Mesenchymal stem cell (in vitro differentiated cells and primary cell): ENCODE measurements at regions not wholly inside any gene's neighbourhood (a gene's known extent, or its start where the extent isn't known, plus 50 kb on each side); places are given as distances from the start of the nearest gene placed in this dataset.

Experiments
- DNase-seq: peaks from one replicate; pipeline ENCODE4 v3.0.0-alpha.2; 2013
- H2AFZ ChIP-seq: one replicate; pipeline ENCODE4 v1.6.1; 2013; ENCODE audit warnings: low read depth, mild to moderate bottlenecking, control low read depth, inconsistent platforms, low read length, moderate library complexity
- H2AK5ac ChIP-seq: 2 replicates; pipeline ENCODE4 v1.6.1; 2013; ENCODE audit warnings: low read length, moderate library complexity, mild to moderate bottlenecking, inconsistent platforms; ENCODE audit not compliant: severe bottlenecking
- H2BK120ac ChIP-seq: one replicate; pipeline ENCODE4 v1.6.1; 2013; ENCODE audit warnings: low read depth, mild to moderate bottlenecking, inconsistent platforms, low read length, moderate library complexity
- H2BK12ac ChIP-seq, 2 experiments: one replicate each; pipeline ENCODE4 v1.6.1; 2013; ENCODE audit warnings: inconsistent platforms in 2 of 2, low read length in 2 of 2, mild to moderate bottlenecking in 2 of 2, moderate library complexity in 2 of 2, control low read depth in 1 of 2
- H2BK15ac ChIP-seq: one replicate; pipeline ENCODE4 v1.6.1; 2013; ENCODE audit warnings: mild to moderate bottlenecking, low read depth, inconsistent platforms; ENCODE audit not compliant: poor library complexity, severe bottlenecking
- H2BK5ac ChIP-seq: 2 replicates; pipeline ENCODE4 v1.6.1; 2013; ENCODE audit warnings: low read depth, mild to moderate bottlenecking, low read length, control low read depth, inconsistent platforms; ENCODE audit not compliant: poor library complexity, severe bottlenecking
- H3K14ac ChIP-seq, 2 experiments: one replicate each; pipeline ENCODE4 v1.6.1; 2013; ENCODE audit warnings: inconsistent platforms in 2 of 2, low read length in 2 of 2, control low read depth in 1 of 2, mild to moderate bottlenecking in 1 of 2, moderate library complexity in 1 of 2
- H3K18ac ChIP-seq, 2 experiments: one replicate each; pipeline ENCODE4 v1.6.1; 2013; ENCODE audit warnings: inconsistent platforms in 2 of 2, low read length in 2 of 2, control low read depth in 1 of 2, low read depth in 1 of 2, mild to moderate bottlenecking in 1 of 2
- H3K23ac ChIP-seq, 2 experiments: one replicate each; pipeline ENCODE4 v1.6.1; 2013; ENCODE audit warnings: inconsistent platforms in 2 of 2, low read length in 2 of 2, mild to moderate bottlenecking in 2 of 2, moderate library complexity in 2 of 2, control low read depth in 1 of 2
- H3K27ac ChIP-seq: 2 replicates; pipeline ENCODE4 v1.5.1; 2013; ENCODE audit warnings: mild to moderate bottlenecking, moderate library complexity, low read length, control low read depth, inconsistent platforms; ENCODE audit not compliant: poor library complexity, severe bottlenecking
- H3K27me3 ChIP-seq, 2 experiments: 2 replicates each; pipeline versions ENCODE4 v1.6.1 to v1.7.0; 2013; ENCODE audit warnings: low read length in 2 of 2, mild to moderate bottlenecking in 2 of 2, moderate library complexity in 2 of 2, control low read depth in 1 of 2, inconsistent platforms in 1 of 2; ENCODE audit not compliant: control insufficient read depth in 1 of 2, insufficient read depth in 1 of 2
- H3K36me3 ChIP-seq, 2 experiments: 2 replicates each; pipeline versions ENCODE4 v1.6.1 to v1.7.0; 2013; ENCODE audit warnings: low read length in 2 of 2, control low read depth in 1 of 2, inconsistent platforms in 1 of 2, low read depth in 1 of 2, mild to moderate bottlenecking in 1 of 2; ENCODE audit not compliant: insufficient read depth in 2 of 2, control insufficient read depth in 1 of 2
- H3K4ac ChIP-seq, 2 experiments: one replicate each; pipeline ENCODE4 v1.6.1; 2013; ENCODE audit warnings: inconsistent platforms in 2 of 2, low read length in 2 of 2, mild to moderate bottlenecking in 2 of 2, moderate library complexity in 2 of 2, control low read depth in 1 of 2, low read depth in 1 of 2
- H3K4me1 ChIP-seq: 2 replicates; pipeline ENCODE4 v1.6.1; 2013; ENCODE audit warnings: low read depth, low read length, control low read depth; ENCODE audit not compliant: control insufficient read depth, insufficient read depth
- H3K4me2 ChIP-seq: 2 replicates; pipeline ENCODE4 v1.6.1; 2013; ENCODE audit warnings: low read length, mild to moderate bottlenecking, inconsistent platforms; ENCODE audit not compliant: poor library complexity, severe bottlenecking
- H3K4me3 ChIP-seq, 2 experiments: 2 replicates each; pipeline versions ENCODE4 v1.5.1 to v1.7.0; 2013; ENCODE audit warnings: low read length in 2 of 2, mild to moderate bottlenecking in 2 of 2, control low read depth in 1 of 2, low read depth in 1 of 2; ENCODE audit not compliant: insufficient read depth in 1 of 2
- H3K79me1 ChIP-seq: replicated peaks from 2 replicates; pipeline ENCODE4 v1.6.1; 2013; ENCODE audit warnings: mild to moderate bottlenecking, control low read depth, low read length, inconsistent platforms; ENCODE audit not compliant: poor library complexity, severe bottlenecking
- H3K9ac ChIP-seq: 2 replicates; pipeline ENCODE4 v1.7.0; 2013; ENCODE audit warnings: mild to moderate bottlenecking, low read length, moderate library complexity
- H3K9me3 ChIP-seq: 2 replicates; pipeline ENCODE4 v1.7.0; 2013; ENCODE audit warnings: mild to moderate bottlenecking, low read length; ENCODE audit not compliant: control insufficient read depth
- H4K8ac ChIP-seq: one replicate; pipeline ENCODE4 v1.6.1; 2013; ENCODE audit warnings: inconsistent platforms, mild to moderate bottlenecking, low read length, moderate library complexity
- H4K91ac ChIP-seq: one replicate; pipeline ENCODE4 v1.6.1; 2013; ENCODE audit warnings: mild to moderate bottlenecking, low read length, inconsistent platforms
- WGBS: methylation state at CpG from one replicate; pipeline ENCODE4 v1.1.7; 2013; ENCODE audit warnings: mixed read lengths; 5-methylcytosine and 5-hydroxymethylcytosine counted together

DNA sequence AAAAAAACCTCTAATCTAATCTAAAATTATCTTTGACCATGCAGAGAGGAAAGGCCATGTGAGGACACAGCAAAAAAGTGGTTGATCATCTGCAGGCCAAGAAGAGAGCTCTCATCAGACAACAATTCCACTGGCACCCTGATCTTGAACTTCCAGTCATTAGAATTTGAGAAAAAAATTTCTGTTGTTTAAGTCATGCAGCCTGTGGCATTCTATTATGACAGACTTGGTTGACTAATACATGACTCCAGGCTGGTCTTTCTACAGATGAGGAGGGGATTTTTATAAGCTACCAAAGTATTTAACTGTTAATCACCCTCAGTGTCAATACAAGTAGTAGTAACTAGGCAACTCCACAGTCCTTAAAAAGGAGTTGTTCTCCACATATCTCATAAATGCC, 358.5 kb upstream of the RGMB start:
- Histone ChIP-seq H3K9me3 (no peaks in the 10 kb centered on the region), H3K14ac (no peak overlapping the region), H4K8ac (no peak overlapping the region), H2BK12ac (no peak overlapping the region), H3K27me3 (no peaks in the 10 kb centered on the region), H3K4ac (no peak overlapping the region), H3K4me1 (no peaks in the 10 kb centered on the region), H3K18ac (no peak overlapping the region), H2AK5ac (no peak overlapping the region), H2BK15ac (no peak overlapping the region), H3K9ac (peak overlapping the region; percentile 83), H3K4me2 (no peak overlapping the region), H3K79me1 (no peaks in the 10 kb centered on the region), H3K23ac (no peak overlapping the region), H3K4me3 (no peak overlapping the region), H3K36me3 (no peaks in the 10 kb centered on the region), H4K91ac (no peak overlapping the region), H3K27ac (no peak overlapping the region), H2BK5ac (no peak overlapping the region), H2BK120ac (no peak overlapping the region), H2AFZ (no peak overlapping the region)
- peak; percentile 60 for DNase-seq

DNA sequence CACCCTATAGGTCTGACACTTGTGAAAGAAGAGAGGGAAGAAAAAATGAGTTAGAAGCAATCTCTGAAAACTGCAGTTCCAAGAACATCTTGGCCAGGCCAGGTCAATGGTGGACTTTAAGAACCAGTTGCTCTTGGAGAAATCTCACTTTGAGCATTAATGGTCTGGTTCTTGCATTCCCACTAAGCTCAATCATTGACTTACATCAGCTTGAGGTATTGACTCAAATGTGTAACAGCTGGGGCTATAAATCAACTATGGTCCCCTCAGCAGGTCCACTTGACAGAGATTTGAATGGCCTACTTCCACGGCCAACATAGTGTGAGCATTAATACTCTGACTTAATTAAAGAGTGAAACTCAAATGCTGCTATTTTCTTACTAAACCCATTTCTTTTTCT, 357.8 kb upstream of the RGMB start:
- no peak overlapping the region for H3K27ac ChIP-seq
- no peak overlapping the region for H3K18ac ChIP-seq
- no peak overlapping the region for H2BK15ac ChIP-seq
- no peaks in the 10 kb centered on the region for H3K36me3 ChIP-seq
- peak overlapping the region; percentile 82 for H3K9ac ChIP-seq
- no peak overlapping the region for H2BK12ac ChIP-seq
- H3K27me3 ChIP-seq, result no peaks in the 10 kb centered on the region
- H2BK120ac ChIP-seq, result no peak overlapping the region
- H3K4ac ChIP-seq, result no peak overlapping the region
- no peak overlapping the region for H3K4me3 ChIP-seq
- H2AK5ac ChIP-seq, result no peak overlapping the region
- H3K4me1 ChIP-seq, result no peaks in the 10 kb centered on the region
- no peak overlapping the region for H2BK5ac ChIP-seq
- no peak overlapping the region for H4K91ac ChIP-seq
- WGBS, result 94% methylated on average over 1 of the region's 1 CpG
- H3K14ac ChIP-seq, result no peak overlapping the region
- no peak overlapping the region for H2AFZ ChIP-seq
- DNase-seq, result no peak
- H3K9me3 ChIP-seq, result no peaks in the 10 kb centered on the region
- no peak overlapping the region for H3K4me2 ChIP-seq
- H4K8ac ChIP-seq, result no peak overlapping the region
- H3K79me1 ChIP-seq, result no peaks in the 10 kb centered on the region
- H3K23ac ChIP-seq, result no peak overlapping the region

DNA sequence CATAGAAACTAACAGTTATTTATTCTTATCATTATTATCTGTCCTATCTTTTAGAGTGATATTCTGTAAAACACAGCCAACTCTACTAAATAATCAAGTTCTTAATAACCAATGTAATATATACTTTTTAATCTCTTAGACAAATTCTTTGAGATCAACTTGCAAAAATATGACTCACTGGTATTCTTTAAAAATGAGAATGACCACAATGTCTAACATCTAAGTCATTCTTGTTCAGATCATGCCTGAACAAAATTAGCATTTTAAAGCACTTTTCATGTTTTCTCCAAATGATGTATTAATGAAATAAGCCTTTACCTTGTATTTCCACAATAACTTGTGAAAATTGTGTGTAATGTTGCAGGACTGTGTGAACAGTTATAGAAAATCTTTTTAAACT, 356.9 kb upstream of the RGMB start:
- Histone ChIP-seq H3K23ac (no peak overlapping the region), H3K4me2 (no peak overlapping the region), H3K4ac (no peak overlapping the region), H2AFZ (no peak overlapping the region), H4K91ac (no peak overlapping the region), H2BK12ac (no peak overlapping the region), H3K9me3 (no peaks in the 10 kb centered on the region), H3K27ac (no peak overlapping the region), H3K18ac (no peak overlapping the region), H3K9ac (peak overlapping the region; percentile 82), H3K4me1 (no peaks in the 10 kb centered on the region), H3K4me3 (no peak overlapping the region), H2AK5ac (no peak overlapping the region), H3K27me3 (no peaks in the 10 kb centered on the region), H4K8ac (no peak overlapping the region), H2BK5ac (no peak overlapping the region), H3K79me1 (no peaks in the 10 kb centered on the region), H2BK120ac (no peak overlapping the region), H3K36me3 (no peaks in the 10 kb centered on the region), H3K14ac (no peak overlapping the region), H2BK15ac (no peak overlapping the region)
- no peak for DNase-seq

DNA sequence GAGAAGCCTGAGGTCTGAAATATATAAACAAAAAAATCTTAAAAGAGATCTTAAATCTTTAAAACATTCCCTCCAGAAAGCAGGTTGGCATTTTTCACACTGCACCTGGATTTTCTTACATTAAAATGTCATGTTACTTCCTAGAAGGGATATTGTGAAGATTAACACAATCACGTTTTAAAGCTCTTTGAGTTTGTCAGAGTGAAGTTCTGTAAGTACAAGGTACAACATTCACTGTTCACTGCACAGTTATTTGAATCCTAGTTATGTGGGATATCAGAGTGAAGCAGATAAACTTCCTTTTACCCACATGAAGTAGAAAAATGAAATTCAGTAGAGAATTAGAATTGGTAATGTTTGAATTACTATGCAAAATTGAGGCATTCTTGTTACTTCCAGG, 353.6 kb upstream of the RGMB start:
- Histone ChIP-seq H2BK12ac (no peak overlapping the region), H2AFZ (no peak overlapping the region), H3K9me3 (no peaks in the 10 kb centered on the region), H2BK5ac (no peak overlapping the region), H3K27me3 (no peaks in the 10 kb centered on the region), H2BK15ac (no peak overlapping the region), H3K27ac (no peak overlapping the region), H3K4ac (no peak overlapping the region), H3K9ac (no peak overlapping the region), H3K14ac (no peak overlapping the region), H3K4me3 (no peak overlapping the region), H3K23ac (no peak overlapping the region), H4K8ac (no peak overlapping the region), H3K18ac (no peak overlapping the region), H3K4me2 (no peak overlapping the region), H3K36me3 (no peaks in the 10 kb centered on the region), H3K4me1 (no peaks in the 10 kb centered on the region), H4K91ac (no peak overlapping the region), H2AK5ac (no peak overlapping the region), H3K79me1 (no peaks in the 10 kb centered on the region), H2BK120ac (no peak overlapping the region)
- DNase-seq, result no peak
- 67% methylated on average over 1 of the region's 1 CpG for WGBS
